ENCODE measurements at regions not wholly inside any gene's neighbourhood (a gene's known extent, or its start where the extent isn't known, plus 50 kb on each side); places are given as distances from the start of the nearest gene placed in this dataset.

- DNase-seq (ENCODE audit: extremely low spot score) = no peak
- ChIA-PET POLR2A (interaction anchor here (0.7 kb wide), 1 partner anchor 15 kb away, joined by 3 read pairs; no protein-coding TSS in a partner anchor), CTCF (no interaction called here)
- TF ChIP-seq, protein P1, sequence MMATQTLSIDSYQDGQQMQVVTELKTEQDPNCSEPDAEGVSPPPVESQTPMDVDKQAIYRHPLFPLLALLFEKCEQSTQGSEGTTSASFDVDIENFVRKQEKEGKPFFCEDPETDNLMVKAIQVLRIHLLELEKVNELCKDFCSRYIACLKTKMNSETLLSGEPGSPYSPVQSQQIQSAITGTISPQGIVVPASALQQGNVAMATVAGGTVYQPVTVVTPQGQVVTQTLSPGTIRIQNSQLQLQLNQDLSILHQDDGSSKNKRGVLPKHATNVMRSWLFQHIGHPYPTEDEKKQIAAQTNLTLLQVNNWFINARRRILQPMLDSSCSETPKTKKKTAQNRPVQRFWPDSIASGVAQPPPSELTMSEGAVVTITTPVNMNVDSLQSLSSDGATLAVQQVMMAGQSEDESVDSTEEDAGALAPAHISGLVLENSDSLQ (IDR thresholded peaks at IDR 0.05) = no peak
- TF ChIP-seq TARDBP (IDR thresholded peaks at IDR 0.05) (no peak), CTBP1 (IDR thresholded peaks at IDR 0.05; ENCODE audit: borderline replicate concordance) (no peak), ELF4 (IDR thresholded peaks at IDR 0.05) (no peak), L3MBTL2 (conservative IDR thresholded peaks at IDR 0.05) (no peak), HDGF (IDR thresholded peaks at IDR 0.05; ENCODE audit: borderline replicate concordance) (no peak), SP1 (IDR thresholded peaks at IDR 0.05) (no peak), LEF1 (IDR thresholded peaks at IDR 0.05; ENCODE audit: borderline replicate concordance) (no peak), FOXM1 (IDR thresholded peaks at IDR 0.05; ENCODE audit: borderline replicate concordance) (no peak), BHLHE40 (IDR thresholded peaks at IDR 0.05; ENCODE audit: borderline replicate concordance) (no peak), ARNT (IDR thresholded peaks at IDR 0.05) (no peak), NFRKB (IDR thresholded peaks at IDR 0.05) (no peak), ZNF384 (IDR thresholded peaks at IDR 0.05) (no peak), FOXA1 (IDR thresholded peaks at IDR 0.05) (no peak)
Observed at GRCh38 chr17:36885153-36885735, 52.0 kb upstream of the LHX1 start.

- ChIA-PET POLR2A (no interaction called here), CTCF (no interaction called here)
- TF ChIP-seq FOXK2 (IDR thresholded peaks at IDR 0.05) (no peak), BHLHE40 (IDR thresholded peaks at IDR 0.05; ENCODE audit: borderline replicate concordance) (no peak), ARNT (IDR thresholded peaks at IDR 0.05) (no peak), TARDBP (IDR thresholded peaks at IDR 0.05) (no peak), CTBP1 (IDR thresholded peaks at IDR 0.05; ENCODE audit: borderline replicate concordance) (no peak), NFRKB (IDR thresholded peaks at IDR 0.05) (no peak), ZNF384 (IDR thresholded peaks at IDR 0.05) (no peak), HDGF (IDR thresholded peaks at IDR 0.05; ENCODE audit: borderline replicate concordance) (no peak), SUZ12 (IDR thresholded peaks at IDR 0.05) (no peak), ELF4 (IDR thresholded peaks at IDR 0.05) (no peak), LEF1 (IDR thresholded peaks at IDR 0.05; ENCODE audit: borderline replicate concordance) (no peak), FOXA1 (IDR thresholded peaks at IDR 0.05) (no peak), SP1 (IDR thresholded peaks at IDR 0.05) (no peak), FOXM1 (IDR thresholded peaks at IDR 0.05; ENCODE audit: borderline replicate concordance) (no peak), L3MBTL2 (conservative IDR thresholded peaks at IDR 0.05) (no peak)
- TF ChIP-seq, protein P1 (IDR thresholded peaks at IDR 0.05) = no peak
- no peak for DNase-seq (ENCODE audit: extremely low spot score)
Observed at GRCh38 chr17:36885771-36886377, 51.4 kb upstream of the LHX1 start.

All from HEK293T (cell line).